ENCODE measurements at regions not wholly inside any gene's neighbourhood (a gene's known extent, or its start where the extent isn't known, plus 50 kb on each side); places are given as distances from the start of the nearest gene placed in this dataset.
A peak's percentile ranks its signal among the peaks of the same experiment; 100 is the strongest.

DNA sequence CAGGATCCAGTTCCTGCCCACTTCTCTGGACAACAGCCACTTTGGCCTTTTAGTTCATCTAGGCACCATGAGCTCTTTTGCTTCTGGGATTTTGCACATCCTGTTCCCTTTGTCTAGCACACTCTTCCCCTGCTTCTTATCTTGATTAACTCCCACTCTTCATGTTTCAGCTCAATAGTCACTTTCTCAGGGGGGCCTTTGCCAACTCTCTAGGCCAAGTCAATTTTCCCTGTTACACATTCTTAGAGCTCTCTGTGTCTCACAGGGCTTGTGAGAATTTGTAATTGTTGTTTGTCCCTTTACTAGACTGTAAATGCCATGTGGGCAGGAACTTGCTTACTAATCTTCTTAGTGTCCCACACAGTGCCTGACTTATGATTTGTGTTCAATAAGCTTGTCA, 58.1 kb upstream of the EPB41L1 start:
- CTCF ChIA-PET, result interaction anchor here (0.6 to 1.6 kb wide), 7 partner anchors 21 to 103 kb away, joined by 3 to 10 read pairs (median 5); no protein-coding TSS in a partner anchor
- peak overlapping the region; percentile 91 for H3K27ac ChIP-seq
- TF ChIP-seq, protein P1, sequence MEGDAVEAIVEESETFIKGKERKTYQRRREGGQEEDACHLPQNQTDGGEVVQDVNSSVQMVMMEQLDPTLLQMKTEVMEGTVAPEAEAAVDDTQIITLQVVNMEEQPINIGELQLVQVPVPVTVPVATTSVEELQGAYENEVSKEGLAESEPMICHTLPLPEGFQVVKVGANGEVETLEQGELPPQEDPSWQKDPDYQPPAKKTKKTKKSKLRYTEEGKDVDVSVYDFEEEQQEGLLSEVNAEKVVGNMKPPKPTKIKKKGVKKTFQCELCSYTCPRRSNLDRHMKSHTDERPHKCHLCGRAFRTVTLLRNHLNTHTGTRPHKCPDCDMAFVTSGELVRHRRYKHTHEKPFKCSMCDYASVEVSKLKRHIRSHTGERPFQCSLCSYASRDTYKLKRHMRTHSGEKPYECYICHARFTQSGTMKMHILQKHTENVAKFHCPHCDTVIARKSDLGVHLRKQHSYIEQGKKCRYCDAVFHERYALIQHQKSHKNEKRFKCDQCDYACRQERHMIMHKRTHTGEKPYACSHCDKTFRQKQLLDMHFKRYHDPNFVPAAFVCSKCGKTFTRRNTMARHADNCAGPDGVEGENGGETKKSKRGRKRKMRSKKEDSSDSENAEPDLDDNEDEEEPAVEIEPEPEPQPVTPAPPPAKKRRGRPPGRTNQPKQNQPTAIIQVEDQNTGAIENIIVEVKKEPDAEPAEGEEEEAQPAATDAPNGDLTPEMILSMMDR (conservative IDR thresholded peaks at IDR 0.05; ENCODE audit: low read depth), result no peak
- POLR2A ChIA-PET (ENCODE audit: low non-redundant PET), result no interaction called here
- DNase-seq (ENCODE audit: low spot score), result no peak

DNA sequence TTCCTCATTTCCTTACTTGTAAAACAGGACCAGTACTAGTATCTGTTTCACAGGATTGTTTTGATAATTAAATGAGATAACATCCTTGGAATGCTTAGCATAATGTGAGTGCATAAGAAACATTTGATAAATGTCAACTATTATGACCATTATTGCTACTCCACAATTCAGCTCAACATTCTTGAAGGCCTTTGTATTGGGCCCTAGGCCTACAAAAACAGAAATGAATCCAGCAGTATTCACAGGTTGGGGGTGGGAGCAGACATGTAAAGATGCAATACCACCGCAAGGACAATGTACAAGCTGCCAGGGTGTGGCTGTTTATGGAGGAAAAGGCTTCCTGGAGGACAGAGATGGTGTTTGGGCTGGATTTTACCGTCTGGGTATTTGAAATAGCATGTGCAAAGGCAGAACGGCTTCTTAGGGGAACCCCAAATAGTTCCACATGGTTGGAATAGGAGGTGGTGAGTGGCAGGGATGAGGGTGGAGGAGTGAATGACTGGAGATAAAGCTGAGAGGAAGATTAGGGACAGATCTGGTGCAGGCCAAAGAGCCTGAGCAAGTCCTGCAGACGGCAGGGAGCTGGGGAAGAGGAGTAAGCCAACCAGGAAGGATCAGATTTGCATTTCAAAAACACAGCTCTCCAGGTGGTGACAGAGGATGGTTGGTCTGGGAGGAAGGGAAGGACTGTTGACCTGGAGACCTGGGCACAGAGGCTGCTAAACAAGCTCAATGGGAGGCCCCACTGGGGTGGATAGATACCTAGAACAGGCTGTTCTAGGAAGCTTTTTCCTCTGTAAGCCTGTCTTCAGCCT, 57.0 kb upstream of the EPB41L1 start:
- H3K27ac ChIP-seq, result peak overlapping the region; percentile 91
- TF ChIP-seq, protein P1 (conservative IDR thresholded peaks at IDR 0.05; ENCODE audit: low read depth), result no peak
- no peak for DNase-seq (ENCODE audit: low spot score)
- POLR2A ChIA-PET (ENCODE audit: low non-redundant PET), result interaction anchor here (1.1 kb wide), 1 partner anchor 33 kb away, joined by 3 read pairs; no protein-coding TSS in a partner anchor
- CTCF ChIA-PET, result interaction anchor here (0.6 to 1.6 kb wide), 8 partner anchors 21 to 143 kb away, joined by 3 to 8 read pairs (median 4); partner anchors contain the start of gene SCAND1

GRCh38 chr20:36098364-36098763, 56.2 kb upstream of the EPB41L1 start:
- DNase-seq (ENCODE audit: low spot score), result no peak
- H3K27ac ChIP-seq, result peak overlapping the region; percentile 91
- TF ChIP-seq, protein P1 (conservative IDR thresholded peaks at IDR 0.05; ENCODE audit: low read depth), result no peak
- ChIA-PET CTCF (interaction anchor here (0.7 to 1.2 kb wide), 5 partner anchors 40 to 144 kb away, joined by 3 to 8 read pairs (median 4); partner anchors contain the start of gene SCAND1), POLR2A (ENCODE audit: low non-redundant PET) (interaction anchor here (1.1 kb wide), 1 partner anchor 34 kb away, joined by 3 read pairs; no protein-coding TSS in a partner anchor)

DNA sequence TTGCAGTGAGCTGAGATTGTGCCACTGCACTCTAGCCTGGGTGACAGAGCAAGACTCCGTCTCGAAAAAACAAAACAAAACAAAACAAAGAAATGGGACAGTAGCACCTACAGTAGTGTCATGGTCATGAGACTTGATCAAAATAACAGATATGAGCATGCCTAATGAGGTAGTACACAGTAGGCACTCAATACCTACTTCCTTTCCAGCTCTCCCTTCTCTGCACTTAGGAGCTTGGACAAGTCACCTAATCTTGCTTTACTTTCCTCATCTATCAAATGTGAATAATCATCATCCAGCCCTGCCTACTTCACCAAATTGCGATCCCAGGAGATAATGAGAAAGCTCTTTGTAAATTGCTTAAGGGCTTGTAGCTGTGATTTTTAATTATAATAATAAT, 55.4 kb upstream of the EPB41L1 start:
- CTCF ChIA-PET, result interaction anchor here (0.9 kb wide), 1 partner anchor 35 kb away, joined by 3 read pairs; no protein-coding TSS in a partner anchor
- POLR2A ChIA-PET (ENCODE audit: low non-redundant PET), result no interaction called here
- DNase-seq (ENCODE audit: low spot score), result no peak
- peak overlapping the region; percentile 91 for H3K27ac ChIP-seq
- TF ChIP-seq, protein P1 (conservative IDR thresholded peaks at IDR 0.05; ENCODE audit: low read depth), result no peak

DNA sequence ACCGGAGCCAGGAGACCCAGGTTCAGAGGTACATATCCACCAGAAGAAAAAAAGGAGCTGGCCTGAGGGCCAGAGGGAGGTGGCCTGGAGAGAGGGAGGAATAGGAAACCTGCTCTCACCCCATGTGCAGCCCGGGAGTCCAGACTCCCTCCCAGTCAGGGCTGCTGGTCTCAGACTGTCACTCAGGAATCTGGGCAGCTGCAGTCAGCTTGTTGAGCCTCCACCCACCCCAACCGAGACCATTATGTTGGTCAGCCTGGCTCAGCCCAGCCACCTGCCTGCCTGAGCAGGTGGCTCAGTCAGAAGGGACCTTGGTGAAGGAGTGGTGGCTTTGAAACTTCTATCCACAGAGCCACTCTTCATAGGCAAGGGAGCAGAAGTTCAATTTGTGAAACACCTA, 53.3 kb upstream of the EPB41L1 start:
- ChIA-PET POLR2A (ENCODE audit: low non-redundant PET) (no interaction called here), CTCF (interaction anchor here (0.5 to 3.2 kb wide), 5 partner anchors 35 to 108 kb away, joined by 3 to 14 read pairs (median 3); no protein-coding TSS in a partner anchor)
- TF ChIP-seq, protein P1 (conservative IDR thresholded peaks at IDR 0.05; ENCODE audit: low read depth), result no peak
- H3K27ac ChIP-seq, result peak overlapping the region; percentile 76
- no peak for DNase-seq (ENCODE audit: low spot score)

DNA sequence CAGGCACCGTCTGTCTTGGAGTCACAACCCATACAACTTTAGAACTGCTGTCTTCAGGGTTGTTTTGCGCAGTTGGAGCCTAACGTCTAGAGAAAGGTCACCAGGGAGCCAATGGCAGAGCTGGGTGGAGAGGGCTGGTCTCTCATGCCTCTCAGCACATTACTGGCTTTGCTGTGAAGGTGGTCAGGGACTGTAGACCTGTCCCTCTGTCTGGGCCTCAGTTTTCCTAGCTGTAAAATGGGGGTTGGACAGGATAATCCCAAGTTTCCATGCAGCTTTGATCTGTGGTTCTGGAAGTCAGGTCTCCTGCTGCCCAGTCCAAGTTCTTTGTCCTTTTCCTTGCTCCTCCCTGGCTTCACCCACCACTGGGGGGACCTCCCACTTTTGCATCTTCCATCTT, 52.2 kb upstream of the EPB41L1 start:
- TF ChIP-seq, protein P1 (conservative IDR thresholded peaks at IDR 0.05; ENCODE audit: low read depth), result no peak
- CTCF ChIA-PET, result interaction anchor here (0.6 to 3.2 kb wide), 7 partner anchors 9 to 109 kb away, joined by 3 to 14 read pairs (median 3); no protein-coding TSS in a partner anchor
- POLR2A ChIA-PET (ENCODE audit: low non-redundant PET), result interaction anchor here (0.9 kb wide), 1 partner anchor 9 kb away, joined by 3 read pairs; no protein-coding TSS in a partner anchor

More for the DNA sequence above, 52.2 kb upstream of the EPB41L1 start:
- peak overlapping the region; percentile 76 for H3K27ac ChIP-seq
- DNase-seq (ENCODE audit: low spot score), result no peak

All from RWPE1 (cell line).